ENCODE measurements at regions not wholly inside any gene's neighbourhood (a gene's known extent, or its start where the extent isn't known, plus 50 kb on each side); places are given as distances from the start of the nearest gene placed in this dataset.

- H3K9me3 ChIP-seq (ENCODE audit: control insufficient read depth in 4 of 4, insufficient read depth in 3 of 4, low read length in 3 of 4): peaks cover 0 to 11% (median 4%) of the 10 kb centered on the region in 4 donors
- H3K27ac ChIP-seq (ENCODE audit: low read depth in 1 of 2, low read length in 1 of 2): no peak overlapping the region
- H3K9ac ChIP-seq (ENCODE audit: insufficient read depth in 1 of 2, low read length in 2 of 2): no peak overlapping the region
- H3K36me3 ChIP-seq (ENCODE audit: control insufficient read depth in 4 of 4, insufficient read depth in 4 of 4, low read length in 4 of 4): no peaks in the 10 kb centered on the region
- no peaks in the 10 kb centered on the region for H3K27me3 ChIP-seq (ENCODE audit: control insufficient read depth in 3 of 3, insufficient read depth in 3 of 3, low read length in 2 of 3)
- DNase-seq (no peak), ATAC-seq (ENCODE audit: insufficient read depth, low FRiP score) (no peak)
- 82 to 83% methylated on average over 5 of the region's 5 CpGs for WGBS, 2 donors
- H3K4me1 ChIP-seq (ENCODE audit: control insufficient read depth in 5 of 5, insufficient read depth in 5 of 5, low read length in 5 of 5): no peaks in the 10 kb centered on the region
- H3K4me3 ChIP-seq: no peak overlapping the region
- no peak for TF ChIP-seq CTCF (IDR thresholded peaks at IDR 0.05; ENCODE audit: control extremely low read depth, extremely low read depth)
Measured at GRCh38 chr18:14961991-14962390, 214.0 kb downstream of the ANKRD30B start.

GRCh38 chr18:14962626-14963025 lies 214.7 kb downstream of the ANKRD30B start:
- peaks cover 0 to 12% (median 4%) of the 10 kb centered on the region in 4 donors for H3K9me3 ChIP-seq (ENCODE audit: control insufficient read depth in 4 of 4, insufficient read depth in 3 of 4, low read length in 3 of 4)
- no peaks in the 10 kb centered on the region for H3K27me3 ChIP-seq (ENCODE audit: control insufficient read depth in 3 of 3, insufficient read depth in 3 of 3, low read length in 2 of 3)
- ATAC-seq (ENCODE audit: insufficient read depth, low FRiP score) (no peak), DNase-seq (no peak)
- 88 to 90% methylated on average over 8 of the region's 8 CpGs for WGBS, 2 donors
- no peak overlapping the region for H3K4me3 ChIP-seq
- H3K27ac ChIP-seq (ENCODE audit: low read depth in 1 of 2, low read length in 1 of 2): no peak overlapping the region
- no peak for TF ChIP-seq CTCF (IDR thresholded peaks at IDR 0.05; ENCODE audit: control extremely low read depth, extremely low read depth)
- no peak overlapping the region for H3K9ac ChIP-seq (ENCODE audit: insufficient read depth in 1 of 2, low read length in 2 of 2)
- no peaks in the 10 kb centered on the region for H3K4me1 ChIP-seq (ENCODE audit: control insufficient read depth in 5 of 5, insufficient read depth in 5 of 5, low read length in 5 of 5)
- H3K36me3 ChIP-seq (ENCODE audit: control insufficient read depth in 4 of 4, insufficient read depth in 4 of 4, low read length in 4 of 4): no peaks in the 10 kb centered on the region

GRCh38 chr18:14963246-14963645 lies 215.3 kb downstream of the ANKRD30B start:
- peaks cover 0 to 15% (median 4%) of the 10 kb centered on the region in 4 donors for H3K9me3 ChIP-seq (ENCODE audit: control insufficient read depth in 4 of 4, insufficient read depth in 3 of 4, low read length in 3 of 4)
- no peaks in the 10 kb centered on the region for H3K4me1 ChIP-seq (ENCODE audit: control insufficient read depth in 5 of 5, insufficient read depth in 5 of 5, low read length in 5 of 5)
- H3K4me3 ChIP-seq: no peak overlapping the region
- no peak overlapping the region for H3K9ac ChIP-seq (ENCODE audit: insufficient read depth in 1 of 2, low read length in 2 of 2)
- no peak for TF ChIP-seq CTCF (IDR thresholded peaks at IDR 0.05; ENCODE audit: control extremely low read depth, extremely low read depth)
- H3K27ac ChIP-seq (ENCODE audit: low read depth in 1 of 2, low read length in 1 of 2): no peak overlapping the region
- no peak for ATAC-seq (ENCODE audit: insufficient read depth, low FRiP score)
- H3K36me3 ChIP-seq (ENCODE audit: control insufficient read depth in 4 of 4, insufficient read depth in 4 of 4, low read length in 4 of 4): no peaks in the 10 kb centered on the region
- 81 to 90% methylated on average over 6 of the region's 6 CpGs for WGBS, 2 donors
- H3K27me3 ChIP-seq (ENCODE audit: control insufficient read depth in 3 of 3, insufficient read depth in 3 of 3, low read length in 2 of 3): no peaks in the 10 kb centered on the region
- no peak for DNase-seq

- Histone ChIP-seq H3K27me3 (ENCODE audit: control insufficient read depth in 3 of 3, insufficient read depth in 3 of 3, low read length in 2 of 3) (no peaks in the 10 kb centered on the region), H3K36me3 (ENCODE audit: control insufficient read depth in 4 of 4, insufficient read depth in 4 of 4, low read length in 4 of 4) (no peaks in the 10 kb centered on the region), H3K9me3 (ENCODE audit: control insufficient read depth in 4 of 4, insufficient read depth in 3 of 4, low read length in 3 of 4) (peaks cover 0 to 15% (median 4%) of the 10 kb centered on the region in 4 donors), H3K9ac (ENCODE audit: insufficient read depth in 1 of 2, low read length in 2 of 2) (no peak overlapping the region), H3K4me3 (no peak overlapping the region), H3K27ac (ENCODE audit: low read depth in 1 of 2, low read length in 1 of 2) (no peak overlapping the region), H3K4me1 (ENCODE audit: control insufficient read depth in 5 of 5, insufficient read depth in 5 of 5, low read length in 5 of 5) (no peaks in the 10 kb centered on the region)
- no peak for DNase-seq
- ATAC-seq (ENCODE audit: insufficient read depth, low FRiP score): no peak
- TF ChIP-seq CTCF (IDR thresholded peaks at IDR 0.05; ENCODE audit: control extremely low read depth, extremely low read depth): no peak
- 90 to 91% methylated on average over 6 of the region's 6 CpGs for WGBS, 2 donors
Measured at GRCh38 chr18:14964002-14964401, 216.0 kb downstream of the ANKRD30B start.

Measured in lung (tissue), 11 donors.